ENCODE measurements at regions not wholly inside any gene's neighbourhood (a gene's known extent, or its start where the extent isn't known, plus 50 kb on each side); places are given as distances from the start of the nearest gene placed in this dataset.

DNA sequence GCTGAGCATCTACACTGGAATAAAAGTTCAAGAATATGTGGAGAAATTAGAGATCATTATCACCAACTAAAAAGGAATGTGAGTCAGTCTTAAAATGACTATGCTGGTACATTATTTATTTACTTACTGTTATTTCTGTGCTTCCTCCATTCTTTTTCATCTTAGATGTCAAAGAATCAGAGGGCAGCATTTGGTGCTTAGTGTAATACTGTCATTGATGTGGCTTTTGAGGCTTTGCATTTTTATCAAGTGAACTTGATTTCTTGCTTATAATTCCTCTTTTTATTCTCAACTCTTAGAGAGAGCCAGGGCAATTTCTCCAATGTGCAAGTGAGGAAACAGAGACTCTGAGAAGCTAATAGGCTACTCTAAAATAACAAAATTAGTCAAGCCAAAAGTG, 163.7 kb upstream of the TRPC7 start:
- no peak overlapping the region for H3K27ac ChIP-seq
- no peaks in the 10 kb centered on the region for H3K27me3 ChIP-seq
- intact Hi-C loops (cut with DNase I): no loop called here
- no peak overlapping the region for H3K4me3 ChIP-seq
- no peak for TF ChIP-seq POLR2A (IDR thresholded peaks at IDR 0.05)
- TF ChIP-seq, protein P1, sequence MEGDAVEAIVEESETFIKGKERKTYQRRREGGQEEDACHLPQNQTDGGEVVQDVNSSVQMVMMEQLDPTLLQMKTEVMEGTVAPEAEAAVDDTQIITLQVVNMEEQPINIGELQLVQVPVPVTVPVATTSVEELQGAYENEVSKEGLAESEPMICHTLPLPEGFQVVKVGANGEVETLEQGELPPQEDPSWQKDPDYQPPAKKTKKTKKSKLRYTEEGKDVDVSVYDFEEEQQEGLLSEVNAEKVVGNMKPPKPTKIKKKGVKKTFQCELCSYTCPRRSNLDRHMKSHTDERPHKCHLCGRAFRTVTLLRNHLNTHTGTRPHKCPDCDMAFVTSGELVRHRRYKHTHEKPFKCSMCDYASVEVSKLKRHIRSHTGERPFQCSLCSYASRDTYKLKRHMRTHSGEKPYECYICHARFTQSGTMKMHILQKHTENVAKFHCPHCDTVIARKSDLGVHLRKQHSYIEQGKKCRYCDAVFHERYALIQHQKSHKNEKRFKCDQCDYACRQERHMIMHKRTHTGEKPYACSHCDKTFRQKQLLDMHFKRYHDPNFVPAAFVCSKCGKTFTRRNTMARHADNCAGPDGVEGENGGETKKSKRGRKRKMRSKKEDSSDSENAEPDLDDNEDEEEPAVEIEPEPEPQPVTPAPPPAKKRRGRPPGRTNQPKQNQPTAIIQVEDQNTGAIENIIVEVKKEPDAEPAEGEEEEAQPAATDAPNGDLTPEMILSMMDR (IDR thresholded peaks at IDR 0.05): no peak
- H3K9me3 ChIP-seq: no peaks in the 10 kb centered on the region
- no peaks in the 10 kb centered on the region for H3K36me3 ChIP-seq
- no peak for DNase-seq
- no peaks in the 10 kb centered on the region for H3K4me1 ChIP-seq

DNA sequence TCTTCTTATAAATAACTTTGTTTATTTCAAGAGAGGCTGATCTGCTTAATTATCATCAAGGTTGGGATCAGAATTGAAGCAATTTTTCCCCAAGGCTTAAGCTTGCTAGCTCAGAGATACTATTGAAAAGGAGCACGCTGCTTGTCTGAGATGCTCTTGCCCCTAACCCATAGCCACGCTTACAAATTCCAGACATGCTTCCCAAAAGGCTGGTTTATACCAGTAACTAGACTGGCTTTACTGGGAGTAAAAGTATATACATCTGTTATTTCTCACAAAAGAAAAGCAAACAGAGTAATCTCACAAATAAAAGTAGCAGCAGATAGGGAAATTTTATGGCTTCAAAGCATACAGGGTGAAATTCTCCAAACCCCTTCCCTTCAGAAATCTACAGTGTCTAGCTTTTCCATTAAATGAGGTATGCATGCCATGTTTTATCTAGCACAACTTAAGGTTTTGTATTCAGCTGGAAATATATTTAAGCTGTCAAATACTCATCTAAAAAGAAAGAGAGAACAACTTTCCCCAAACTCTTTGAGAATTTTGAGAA, 163.2 kb upstream of the TRPC7 start:
- DNase-seq: no peak
- no peaks in the 10 kb centered on the region for H3K27me3 ChIP-seq
- TF ChIP-seq, protein P1 (IDR thresholded peaks at IDR 0.05): no peak
- TF ChIP-seq POLR2A (IDR thresholded peaks at IDR 0.05): no peak
- WGBS, 2 donors: 57 to 84% methylated on average over 2 of the region's 2 CpGs
- intact Hi-C loops (cut with DNase I): no loop called here
- H3K9me3 ChIP-seq: no peaks in the 10 kb centered on the region
- H3K4me3 ChIP-seq: no peak overlapping the region
- no peaks in the 10 kb centered on the region for H3K36me3 ChIP-seq
- no peaks in the 10 kb centered on the region for H3K4me1 ChIP-seq
- H3K27ac ChIP-seq: no peak overlapping the region

DNA sequence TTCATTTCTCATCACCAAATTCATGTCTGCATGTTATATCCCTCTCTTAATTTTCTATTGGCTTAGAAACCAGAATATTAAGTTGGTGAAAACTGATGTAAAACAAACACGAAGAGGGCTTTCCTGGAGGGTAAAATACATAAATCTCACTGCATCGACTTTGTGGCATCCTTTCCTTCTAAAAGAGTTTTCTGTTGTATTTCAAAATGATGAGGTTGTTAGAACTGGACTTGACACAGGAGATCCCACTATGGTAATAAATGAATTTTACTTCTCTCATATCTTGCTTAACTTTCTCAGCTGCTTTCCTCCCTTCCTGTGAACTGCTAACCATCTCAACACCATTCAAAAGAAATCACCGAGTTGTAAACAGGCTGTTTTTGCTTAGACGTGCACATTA, 162.0 kb upstream of the TRPC7 start:
- H3K4me3 ChIP-seq: no peak overlapping the region
- no peak overlapping the region for H3K27ac ChIP-seq

DNA sequence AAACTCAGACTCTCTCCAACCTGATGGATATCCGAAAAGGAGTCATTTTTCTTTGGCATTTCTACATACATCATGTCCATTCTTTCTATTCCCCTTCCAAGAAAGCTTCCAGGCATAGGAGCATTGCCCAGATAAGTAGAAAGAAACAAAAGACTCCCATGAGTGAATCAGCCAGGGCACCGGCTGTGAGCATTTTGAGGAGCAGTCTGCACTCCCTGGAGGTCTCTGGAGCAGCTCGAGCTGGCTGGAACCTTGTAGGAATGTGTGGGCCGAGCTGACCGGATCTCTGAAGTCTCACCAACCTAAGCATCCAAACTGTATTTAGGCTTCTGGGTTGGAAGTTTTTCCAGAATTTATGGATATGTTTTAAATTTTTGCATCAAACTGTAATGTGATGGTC, 161.4 kb upstream of the TRPC7 start:
- H3K4me3 ChIP-seq: no peak overlapping the region
- no peaks in the 10 kb centered on the region for H3K36me3 ChIP-seq
- H3K27me3 ChIP-seq: no peaks in the 10 kb centered on the region
- intact Hi-C loops (cut with DNase I): no loop called here
- no peak overlapping the region for H3K27ac ChIP-seq
- TF ChIP-seq, protein P1 (IDR thresholded peaks at IDR 0.05): no peak
- no peak for TF ChIP-seq POLR2A (IDR thresholded peaks at IDR 0.05)
- no peaks in the 10 kb centered on the region for H3K9me3 ChIP-seq
- no peak for DNase-seq
- 36 to 58% methylated on average over 4 to 5 of the region's 5 CpGs for WGBS, 2 donors
- H3K4me1 ChIP-seq: no peaks in the 10 kb centered on the region

More for the DNA sequence above, 162.0 kb upstream of the TRPC7 start:
- Histone ChIP-seq H3K9me3 (no peaks in the 10 kb centered on the region), H3K27me3 (no peaks in the 10 kb centered on the region), H3K36me3 (no peaks in the 10 kb centered on the region), H3K4me1 (no peaks in the 10 kb centered on the region)
- intact Hi-C loops (cut with DNase I): no loop called here
- 50 to 60% methylated on average over 4 of the region's 4 CpGs for WGBS, 2 donors
- TF ChIP-seq, protein P1 (IDR thresholded peaks at IDR 0.05): no peak
- no peak for TF ChIP-seq POLR2A (IDR thresholded peaks at IDR 0.05)
- DNase-seq: no peak

DNA sequence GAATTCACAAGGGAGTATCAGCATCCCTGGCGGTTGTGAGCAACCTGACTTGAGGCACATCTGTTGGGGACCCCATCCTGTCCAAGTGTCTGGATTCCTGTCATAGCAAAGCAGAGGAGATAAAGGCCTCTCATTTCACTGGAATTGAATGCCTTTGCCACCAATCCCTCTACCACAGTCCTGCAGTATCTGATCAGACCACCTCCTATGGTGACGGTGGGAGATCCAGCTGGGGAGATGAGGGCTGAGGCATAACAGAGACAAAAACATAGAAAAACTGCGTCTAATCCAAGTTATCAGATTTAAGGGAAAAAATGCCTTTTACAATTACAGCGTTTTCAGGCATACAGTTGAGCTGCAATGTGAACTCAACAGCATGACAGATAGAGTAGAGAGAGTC, 160.7 kb upstream of the TRPC7 start:
- Histone ChIP-seq H3K9me3 (no peaks in the 10 kb centered on the region), H3K4me3 (no peak overlapping the region), H3K36me3 (no peaks in the 10 kb centered on the region), H3K27me3 (no peaks in the 10 kb centered on the region), H3K27ac (no peak overlapping the region), H3K4me1 (no peaks in the 10 kb centered on the region)
- intact Hi-C loops (cut with DNase I): no loop called here
- TF ChIP-seq, protein P1 (IDR thresholded peaks at IDR 0.05): no peak
- TF ChIP-seq POLR2A (IDR thresholded peaks at IDR 0.05): no peak
- WGBS, 2 donors: 68 to 72% methylated on average over 3 to 4 of the region's 4 CpGs
- no peak for DNase-seq
